PFSK-1 (cell line): ENCODE measurements at regions not wholly inside any gene's neighbourhood (a gene's known extent, or its start where the extent isn't known, plus 50 kb on each side); places are given as distances from the start of the nearest gene placed in this dataset.

Source experiments
- POLR2AphosphoS5 ChIP-seq: IDR thresholded peaks from 2 replicates; pipeline ENCODE4 v1.6.1; 2012; ENCODE audit warnings: low read depth, mild to moderate bottlenecking, control low read depth, low read length, moderate library complexity
- SIN3A ChIP-seq: IDR thresholded peaks from 2 replicates; pipeline ENCODE4 v1.6.1; 2012; ENCODE audit warnings: mild to moderate bottlenecking, low read length, moderate library complexity, borderline replicate concordance; ENCODE audit not compliant: insufficient read depth
- TAF1 ChIP-seq: IDR thresholded peaks from 2 replicates; pipeline ENCODE4 v1.6.1; 2012; ENCODE audit warnings: low read length, control low read depth, borderline replicate concordance; ENCODE audit not compliant: insufficient read depth
- TF ChIP-seq, protein P1 (sequence below), 2 experiments: IDR thresholded peaks; 2 replicates each; pipeline versions ENCODE4 v1.6.1 to v1.8.0; 2011 to 2012; ENCODE audit warnings: low read depth in 2 of 2, low read length in 2 of 2, control low read depth in 1 of 2, inconsistent platforms in 1 of 2, mild to moderate bottlenecking in 1 of 2, moderate library complexity in 1 of 2; ENCODE audit not compliant: insufficient read depth in 1 of 2

GRCh38 chr4:111210595-111210994 is 587.7 kb upstream of the PITX2 start:
- no peak for TF ChIP-seq POLR2AphosphoS5
- no peak for TF ChIP-seq SIN3A
- TF ChIP-seq, protein P1, sequence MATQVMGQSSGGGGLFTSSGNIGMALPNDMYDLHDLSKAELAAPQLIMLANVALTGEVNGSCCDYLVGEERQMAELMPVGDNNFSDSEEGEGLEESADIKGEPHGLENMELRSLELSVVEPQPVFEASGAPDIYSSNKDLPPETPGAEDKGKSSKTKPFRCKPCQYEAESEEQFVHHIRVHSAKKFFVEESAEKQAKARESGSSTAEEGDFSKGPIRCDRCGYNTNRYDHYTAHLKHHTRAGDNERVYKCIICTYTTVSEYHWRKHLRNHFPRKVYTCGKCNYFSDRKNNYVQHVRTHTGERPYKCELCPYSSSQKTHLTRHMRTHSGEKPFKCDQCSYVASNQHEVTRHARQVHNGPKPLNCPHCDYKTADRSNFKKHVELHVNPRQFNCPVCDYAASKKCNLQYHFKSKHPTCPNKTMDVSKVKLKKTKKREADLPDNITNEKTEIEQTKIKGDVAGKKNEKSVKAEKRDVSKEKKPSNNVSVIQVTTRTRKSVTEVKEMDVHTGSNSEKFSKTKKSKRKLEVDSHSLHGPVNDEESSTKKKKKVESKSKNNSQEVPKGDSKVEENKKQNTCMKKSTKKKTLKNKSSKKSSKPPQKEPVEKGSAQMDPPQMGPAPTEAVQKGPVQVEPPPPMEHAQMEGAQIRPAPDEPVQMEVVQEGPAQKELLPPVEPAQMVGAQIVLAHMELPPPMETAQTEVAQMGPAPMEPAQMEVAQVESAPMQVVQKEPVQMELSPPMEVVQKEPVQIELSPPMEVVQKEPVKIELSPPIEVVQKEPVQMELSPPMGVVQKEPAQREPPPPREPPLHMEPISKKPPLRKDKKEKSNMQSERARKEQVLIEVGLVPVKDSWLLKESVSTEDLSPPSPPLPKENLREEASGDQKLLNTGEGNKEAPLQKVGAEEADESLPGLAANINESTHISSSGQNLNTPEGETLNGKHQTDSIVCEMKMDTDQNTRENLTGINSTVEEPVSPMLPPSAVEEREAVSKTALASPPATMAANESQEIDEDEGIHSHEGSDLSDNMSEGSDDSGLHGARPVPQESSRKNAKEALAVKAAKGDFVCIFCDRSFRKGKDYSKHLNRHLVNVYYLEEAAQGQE (IDR thresholded peaks at IDR 0.05; ENCODE audit: insufficient read depth in 1 of 2, low read depth in 2 of 2, low read length in 2 of 2), result no peak
- TF ChIP-seq TAF1, result no peak
